ENCODE measurements at regions not wholly inside any gene's neighbourhood (a gene's known extent, or its start where the extent isn't known, plus 50 kb on each side); places are given as distances from the start of the nearest gene placed in this dataset.

GRCh38 chr2:65991381-65992197 lies 443.3 kb upstream of the MEIS1 start:
- TF ChIP-seq CTCF (IDR thresholded peaks at IDR 0.05; ENCODE audit: poor library complexity) (no peak), EZH2 (IDR thresholded peaks at IDR 0.05; ENCODE audit: borderline replicate concordance) (no peak)
- Histone ChIP-seq H3K9me2 (replicated peaks; ENCODE audit: insufficient read depth) (no peaks in the 10 kb centered on the region), H3K79me2 (no peaks in the 10 kb centered on the region), H4K20me1 (ENCODE audit: insufficient read depth, poor library complexity, severe bottlenecking) (no peaks in the 10 kb centered on the region), H3K36me3 (replicated peaks; ENCODE audit: insufficient read depth, low read depth) (no peaks in the 10 kb centered on the region), H3K27me3 (no peaks in the 10 kb centered on the region), H3K4me2 (no peak overlapping the region), H3K27ac (no peak overlapping the region), H3K9me3 (ENCODE audit: low read depth) (no peaks in the 10 kb centered on the region), H3K4me3 (no peak overlapping the region), H3K4me1 (ENCODE audit: insufficient read depth) (no peaks in the 10 kb centered on the region), H2AFZ (no peak overlapping the region)
- DNase-seq (ENCODE audit: low spot score), result peak; percentile 58
- 28% methylated on average over 9 of the region's 9 CpGs for WGBS (ENCODE audit: low lambda C conversion rate, missing lambda C conversion rate)

- no peaks in the 10 kb centered on the region for H3K36me3 ChIP-seq (replicated peaks; ENCODE audit: insufficient read depth, low read depth)
- H3K27ac ChIP-seq, result no peak overlapping the region
- H4K20me1 ChIP-seq (ENCODE audit: insufficient read depth, poor library complexity, severe bottlenecking), result no peaks in the 10 kb centered on the region
- no peak for DNase-seq (ENCODE audit: low spot score)
- H3K9me3 ChIP-seq (ENCODE audit: low read depth), result no peaks in the 10 kb centered on the region
- no peaks in the 10 kb centered on the region for H3K79me2 ChIP-seq
- H3K4me1 ChIP-seq (ENCODE audit: insufficient read depth), result no peaks in the 10 kb centered on the region
- H2AFZ ChIP-seq, result no peak overlapping the region
- no peaks in the 10 kb centered on the region for H3K27me3 ChIP-seq
- no peaks in the 10 kb centered on the region for H3K9me2 ChIP-seq (replicated peaks; ENCODE audit: insufficient read depth)
- no peak for TF ChIP-seq EZH2 (IDR thresholded peaks at IDR 0.05; ENCODE audit: borderline replicate concordance)
- no peak for TF ChIP-seq EZH2phosphoT487 (IDR thresholded peaks at IDR 0.05; ENCODE audit: low read depth, severe bottlenecking, unreplicated experiment)
- no peak for TF ChIP-seq CTCF (IDR thresholded peaks at IDR 0.05; ENCODE audit: poor library complexity)
- H3K4me2 ChIP-seq, result no peak overlapping the region
- H3K4me3 ChIP-seq, result no peak overlapping the region
These were observed 448.9 kb upstream of the MEIS1 start for GRCh38 chr2:65985986-65986385.

- Histone ChIP-seq H3K4me3 (no peak overlapping the region), H3K27ac (no peak overlapping the region), H3K36me3 (replicated peaks; ENCODE audit: insufficient read depth, low read depth) (no peaks in the 10 kb centered on the region), H3K9me2 (replicated peaks; ENCODE audit: insufficient read depth) (no peaks in the 10 kb centered on the region), H4K20me1 (ENCODE audit: insufficient read depth, poor library complexity, severe bottlenecking) (no peaks in the 10 kb centered on the region), H3K4me2 (no peak overlapping the region), H3K27me3 (no peaks in the 10 kb centered on the region), H3K9me3 (ENCODE audit: low read depth) (no peaks in the 10 kb centered on the region), H3K4me1 (ENCODE audit: insufficient read depth) (no peaks in the 10 kb centered on the region), H2AFZ (no peak overlapping the region), H3K79me2 (no peaks in the 10 kb centered on the region)
- TF ChIP-seq EZH2 (IDR thresholded peaks at IDR 0.05; ENCODE audit: borderline replicate concordance), result no peak
- no peak for TF ChIP-seq CTCF (IDR thresholded peaks at IDR 0.05; ENCODE audit: poor library complexity)
- TF ChIP-seq EZH2phosphoT487 (IDR thresholded peaks at IDR 0.05; ENCODE audit: low read depth, severe bottlenecking, unreplicated experiment), result no peak
- 96% methylated on average over 1 of the region's 1 CpG for WGBS (ENCODE audit: low lambda C conversion rate, missing lambda C conversion rate)
- DNase-seq (ENCODE audit: low spot score), result no peak
These were observed 454.4 kb upstream of the MEIS1 start for GRCh38 chr2:65980531-65980930.
